ENCODE measurements at regions not wholly inside any gene's neighbourhood (a gene's known extent, or its start where the extent isn't known, plus 50 kb on each side); places are given as distances from the start of the nearest gene placed in this dataset.

- TF ChIP-seq CTCF (IDR thresholded peaks at IDR 0.05): no peak
- H3K27me3 ChIP-seq (replicated peaks; ENCODE audit: insufficient read depth): no peaks in the 10 kb centered on the region
- no peaks in the 10 kb centered on the region for H3K4me1 ChIP-seq (ENCODE audit: control insufficient read depth in 1 of 2, low read depth in 2 of 2)
- DNase-seq (ENCODE audit: low spot score) (no peak), ATAC-seq (ENCODE audit: insufficient number of reproducible peaks, low FRiP score, low read depth) (no peak)
- no peak overlapping the region for H3K27ac ChIP-seq
- no peaks in the 10 kb centered on the region for H3K36me3 ChIP-seq
- no peak overlapping the region for H3K4me3 ChIP-seq
- H3K9me3 ChIP-seq: no peaks in the 10 kb centered on the region
These were observed 334.5 kb upstream of the IRX4 start for GRCh38 chr5:2217219-2217618.

DNA sequence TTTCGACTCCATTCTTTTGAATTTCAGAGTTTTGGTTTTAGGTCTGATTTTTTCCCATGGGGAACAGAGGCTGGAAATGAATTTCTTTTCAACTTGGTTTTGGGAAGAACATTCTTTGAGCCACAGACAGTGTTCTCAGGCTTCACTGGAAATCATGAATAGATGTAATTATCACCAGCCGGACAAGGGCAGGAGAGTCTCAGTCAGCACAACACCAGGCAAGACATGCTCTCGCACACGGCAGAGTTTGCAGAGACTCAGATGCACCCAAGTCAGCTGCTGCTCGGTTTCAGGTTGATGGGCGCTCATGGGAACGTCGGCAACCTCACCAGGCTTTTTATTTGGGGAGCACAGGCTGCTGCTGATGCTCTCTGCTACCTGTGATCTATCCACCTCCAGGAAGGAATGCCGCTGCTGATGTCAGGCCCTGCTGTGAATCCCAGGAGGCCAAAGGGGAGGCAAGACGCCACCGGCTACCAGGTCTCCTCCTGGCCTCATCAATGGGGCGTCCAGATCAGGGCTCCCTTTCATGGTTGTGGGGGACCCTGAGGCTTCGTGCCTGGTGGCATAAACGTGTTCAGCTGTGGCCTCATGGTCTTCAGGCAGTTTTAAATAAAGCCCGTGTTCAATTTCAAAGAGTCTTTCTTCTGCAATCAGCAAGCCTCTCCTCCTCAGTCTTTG, 332.3 kb upstream of the IRX4 start:
- ATAC-seq (ENCODE audit: insufficient number of reproducible peaks, low FRiP score, low read depth): no peak
- no peak for DNase-seq (ENCODE audit: low spot score)
- TF ChIP-seq CTCF (IDR thresholded peaks at IDR 0.05): no peak
- no peaks in the 10 kb centered on the region for H3K9me3 ChIP-seq
- H3K4me1 ChIP-seq (ENCODE audit: control insufficient read depth in 1 of 2, low read depth in 2 of 2): no peaks in the 10 kb centered on the region
- H3K27ac ChIP-seq: no peak overlapping the region
- no peaks in the 10 kb centered on the region for H3K36me3 ChIP-seq
- no peak overlapping the region for H3K4me3 ChIP-seq
- no peaks in the 10 kb centered on the region for H3K27me3 ChIP-seq (replicated peaks; ENCODE audit: insufficient read depth)

DNA sequence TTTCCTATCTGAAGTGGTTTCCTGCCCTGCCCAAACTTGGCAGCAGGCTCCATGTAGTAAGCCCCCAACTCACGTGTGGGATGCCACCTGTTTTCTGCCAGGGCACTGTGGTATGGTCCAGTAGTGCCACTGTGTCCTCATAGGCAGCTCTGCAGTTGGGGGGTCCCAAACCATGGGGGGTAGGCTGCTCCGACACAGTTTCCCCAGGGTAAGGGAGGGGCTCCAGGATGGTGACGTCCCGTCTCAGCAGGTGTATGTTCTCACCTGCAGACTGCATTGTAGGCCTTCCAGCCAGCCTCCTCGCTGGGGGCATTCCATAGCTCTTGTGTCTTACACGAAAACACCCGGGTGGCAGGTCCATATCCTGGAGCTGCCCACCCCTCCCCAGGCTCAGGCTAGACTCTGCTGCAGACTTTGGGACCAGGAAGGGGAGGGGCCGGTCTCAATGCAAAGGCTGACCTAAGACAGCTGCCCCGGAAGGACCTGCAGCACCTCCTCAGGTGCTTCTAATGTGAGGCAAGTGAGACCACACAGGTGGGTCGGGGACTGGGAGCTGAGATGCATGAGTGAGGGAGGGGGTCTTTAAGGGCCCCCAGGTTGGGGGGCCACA, 330.5 kb upstream of the IRX4 start:
- TF ChIP-seq CTCF (IDR thresholded peaks at IDR 0.05): no peak
- DNase-seq (ENCODE audit: low spot score) (no peak), ATAC-seq (ENCODE audit: insufficient number of reproducible peaks, low FRiP score, low read depth) (no peak)
- Histone ChIP-seq H3K36me3 (no peaks in the 10 kb centered on the region), H3K27me3 (replicated peaks; ENCODE audit: insufficient read depth) (no peaks in the 10 kb centered on the region), H3K4me1 (ENCODE audit: control insufficient read depth in 1 of 2, low read depth in 2 of 2) (no peaks in the 10 kb centered on the region), H3K27ac (no peak overlapping the region), H3K9me3 (no peaks in the 10 kb centered on the region), H3K4me3 (no peak overlapping the region)

DNA sequence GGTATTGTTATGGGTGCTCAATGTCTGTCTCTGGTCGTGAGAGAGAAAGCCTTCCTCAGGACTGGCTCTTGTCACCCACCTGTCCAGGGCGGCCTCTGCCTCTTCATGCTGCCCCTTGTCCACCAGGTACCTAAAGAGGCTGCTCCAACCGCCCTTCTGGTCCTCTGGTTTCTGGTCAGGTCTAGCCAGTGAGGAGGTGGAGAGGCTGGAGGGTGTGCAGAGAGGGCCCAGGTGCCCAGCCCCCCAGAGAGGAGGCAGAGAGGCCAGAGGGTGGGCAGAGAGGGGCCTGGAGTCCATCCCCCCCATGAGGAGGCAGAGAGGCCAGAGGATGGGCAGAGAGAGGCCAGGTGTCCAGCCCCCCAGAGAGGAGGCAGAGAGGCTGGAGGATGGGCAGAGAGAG, 329.8 kb upstream of the IRX4 start:
- TF ChIP-seq CTCF (IDR thresholded peaks at IDR 0.05): no peak
- Histone ChIP-seq H3K27me3 (replicated peaks; ENCODE audit: insufficient read depth) (no peaks in the 10 kb centered on the region), H3K36me3 (no peaks in the 10 kb centered on the region), H3K4me3 (no peak overlapping the region), H3K9me3 (no peaks in the 10 kb centered on the region), H3K4me1 (ENCODE audit: control insufficient read depth in 1 of 2, low read depth in 2 of 2) (no peaks in the 10 kb centered on the region), H3K27ac (no peak overlapping the region)
- no peak for ATAC-seq (ENCODE audit: insufficient number of reproducible peaks, low FRiP score, low read depth)
- DNase-seq (ENCODE audit: low spot score): no peak

- ATAC-seq (ENCODE audit: insufficient number of reproducible peaks, low FRiP score, low read depth): no peak
- TF ChIP-seq CTCF (IDR thresholded peaks at IDR 0.05): no peak
These were observed 325.5 kb upstream of the IRX4 start for GRCh38 chr5:2208239-2208544.

More at GRCh38 chr5:2208239-2208544, 325.5 kb upstream of the IRX4 start:
- Histone ChIP-seq H3K36me3 (no peaks in the 10 kb centered on the region), H3K4me3 (no peak overlapping the region), H3K9me3 (no peaks in the 10 kb centered on the region), H3K27ac (no peak overlapping the region), H3K4me1 (ENCODE audit: control insufficient read depth in 1 of 2, low read depth in 2 of 2) (no peaks in the 10 kb centered on the region), H3K27me3 (replicated peaks; ENCODE audit: insufficient read depth) (no peaks in the 10 kb centered on the region)
- DNase-seq (ENCODE audit: low spot score): no peak
